ENCODE measurements at regions not wholly inside any gene's neighbourhood (a gene's known extent, or its start where the extent isn't known, plus 50 kb on each side); places are given as distances from the start of the nearest gene placed in this dataset.

DNA sequence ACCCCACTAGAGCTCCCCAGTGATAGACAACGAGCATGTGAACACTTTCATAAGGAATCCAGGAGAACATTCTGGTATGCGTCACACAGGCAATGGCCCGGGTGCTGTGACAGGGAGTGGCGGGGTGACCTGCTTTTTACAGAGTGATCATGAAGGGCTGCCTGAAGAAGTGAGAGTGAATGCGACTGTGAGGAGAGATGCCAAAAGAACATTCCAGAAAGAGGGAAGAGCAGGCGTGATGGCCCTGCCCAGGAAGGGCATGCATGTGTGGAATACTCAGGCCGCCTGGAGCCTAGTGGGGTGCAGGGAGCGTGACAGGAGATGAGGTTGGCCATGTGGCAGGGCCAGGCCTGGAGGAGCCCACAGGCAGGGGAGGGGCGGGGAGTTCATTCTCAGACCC, 53.8 kb downstream of the FZD10 start:
- H3K4me3 ChIP-seq: no peak overlapping the region
- H3K27me3 ChIP-seq: no peaks in the 10 kb centered on the region
- no peak overlapping the region for H3K27ac ChIP-seq
- no peaks in the 10 kb centered on the region for H3K4me1 ChIP-seq
- ATAC-seq (no peak), DNase-seq (no peak)
- TF ChIP-seq POLR2A (IDR thresholded peaks at IDR 0.05): no peak
- intact Hi-C loops (cut with DNase I): no loop called here
- H3K36me3 ChIP-seq: no peaks in the 10 kb centered on the region
- WGBS (ENCODE audit: insufficient coverage, low coverage, low lambda C conversion rate, missing lambda C conversion rate): 40% methylated on average over 3 of the region's 9 CpGs
- no peaks in the 10 kb centered on the region for H3K9me3 ChIP-seq

DNA sequence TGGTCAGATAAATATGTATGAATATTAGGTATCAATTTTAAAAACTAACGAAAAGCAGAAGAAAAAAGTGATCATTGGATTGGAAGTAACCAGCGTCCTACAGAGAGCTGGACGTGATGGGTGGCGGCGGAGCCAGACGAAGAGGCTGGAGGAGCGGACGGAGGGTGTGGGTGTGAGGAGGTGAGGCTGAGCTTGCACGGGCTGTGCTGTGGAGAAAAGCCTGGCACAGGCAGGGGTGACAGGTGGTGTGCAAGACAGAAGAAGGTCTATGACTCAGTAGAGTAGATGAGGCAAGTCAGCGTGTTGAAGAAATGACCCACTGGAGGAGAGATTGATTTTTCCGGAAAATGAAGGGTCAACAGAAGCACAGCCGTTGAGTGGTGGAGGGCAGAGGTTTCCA, 56.4 kb downstream of the FZD10 start:
- Histone ChIP-seq H3K4me1 (no peaks in the 10 kb centered on the region), H3K27ac (no peak overlapping the region), H3K4me3 (no peak overlapping the region), H3K9me3 (no peaks in the 10 kb centered on the region), H3K27me3 (peaks cover 0 to 10% of the 10 kb centered on the region in 2 donors), H3K36me3 (no peaks in the 10 kb centered on the region)
- 71% methylated on average over 12 of the region's 12 CpGs for WGBS (ENCODE audit: insufficient coverage, low coverage, low lambda C conversion rate, missing lambda C conversion rate)
- ATAC-seq (no peak), DNase-seq (no peak)
- no peak for TF ChIP-seq POLR2A (IDR thresholded peaks at IDR 0.05)
- TF ChIP-seq, protein P1, sequence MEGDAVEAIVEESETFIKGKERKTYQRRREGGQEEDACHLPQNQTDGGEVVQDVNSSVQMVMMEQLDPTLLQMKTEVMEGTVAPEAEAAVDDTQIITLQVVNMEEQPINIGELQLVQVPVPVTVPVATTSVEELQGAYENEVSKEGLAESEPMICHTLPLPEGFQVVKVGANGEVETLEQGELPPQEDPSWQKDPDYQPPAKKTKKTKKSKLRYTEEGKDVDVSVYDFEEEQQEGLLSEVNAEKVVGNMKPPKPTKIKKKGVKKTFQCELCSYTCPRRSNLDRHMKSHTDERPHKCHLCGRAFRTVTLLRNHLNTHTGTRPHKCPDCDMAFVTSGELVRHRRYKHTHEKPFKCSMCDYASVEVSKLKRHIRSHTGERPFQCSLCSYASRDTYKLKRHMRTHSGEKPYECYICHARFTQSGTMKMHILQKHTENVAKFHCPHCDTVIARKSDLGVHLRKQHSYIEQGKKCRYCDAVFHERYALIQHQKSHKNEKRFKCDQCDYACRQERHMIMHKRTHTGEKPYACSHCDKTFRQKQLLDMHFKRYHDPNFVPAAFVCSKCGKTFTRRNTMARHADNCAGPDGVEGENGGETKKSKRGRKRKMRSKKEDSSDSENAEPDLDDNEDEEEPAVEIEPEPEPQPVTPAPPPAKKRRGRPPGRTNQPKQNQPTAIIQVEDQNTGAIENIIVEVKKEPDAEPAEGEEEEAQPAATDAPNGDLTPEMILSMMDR (IDR thresholded peaks at IDR 0.05): no peak
- intact Hi-C loops (cut with DNase I): no loop called here

DNA sequence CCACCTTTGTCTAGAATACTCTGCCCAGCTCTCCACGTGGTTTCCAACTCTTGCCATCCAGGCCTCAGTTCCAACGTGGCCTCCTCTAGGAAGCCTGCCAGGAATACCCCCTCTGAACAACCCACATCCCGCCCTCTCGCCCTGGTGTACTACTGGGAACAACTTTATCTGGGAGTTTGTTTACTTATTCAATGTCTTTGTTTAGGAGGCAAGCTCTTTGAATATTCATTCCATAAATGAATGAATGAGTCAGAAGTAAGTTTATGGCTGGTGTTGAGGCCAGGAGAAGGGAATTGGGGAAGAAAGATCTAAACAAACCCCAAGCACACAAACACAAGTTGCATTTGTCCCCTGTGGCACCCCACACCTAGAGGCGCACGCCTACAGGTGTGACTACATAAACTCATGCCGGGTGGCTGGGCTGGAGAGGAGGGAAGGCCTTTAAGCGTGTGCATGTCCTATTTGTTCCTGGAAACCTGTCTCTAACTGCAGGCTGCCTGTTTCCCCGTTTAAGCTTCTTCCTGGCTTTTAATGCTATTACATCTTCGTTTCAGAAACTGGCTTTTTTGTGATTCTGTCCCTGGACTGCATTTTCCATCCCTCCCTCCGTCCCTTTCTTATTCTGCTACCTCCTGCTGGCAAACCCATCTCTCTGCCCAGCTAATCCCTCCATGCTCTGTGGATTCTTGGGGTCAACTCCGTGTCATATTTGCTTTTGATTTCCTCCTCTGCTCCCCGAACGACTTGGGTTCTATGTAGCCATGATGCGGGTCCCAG, 57.9 kb downstream of the FZD10 start:
- Histone ChIP-seq H3K4me1 (no peaks in the 10 kb centered on the region), H3K27me3 (peaks cover 0 to 10% of the 10 kb centered on the region in 2 donors), H3K9me3 (no peaks in the 10 kb centered on the region), H3K4me3 (no peak overlapping the region), H3K27ac (no peak overlapping the region), H3K36me3 (no peaks in the 10 kb centered on the region)
- WGBS (ENCODE audit: insufficient coverage, low coverage, low lambda C conversion rate, missing lambda C conversion rate): 12% methylated on average over 14 of the region's 15 CpGs
- no peak for DNase-seq
- no peak for ATAC-seq
- TF ChIP-seq, protein P1 (IDR thresholded peaks at IDR 0.05): no peak
- no peak for TF ChIP-seq POLR2A (IDR thresholded peaks at IDR 0.05)
- intact Hi-C loops (cut with DNase I): no loop called here

DNA sequence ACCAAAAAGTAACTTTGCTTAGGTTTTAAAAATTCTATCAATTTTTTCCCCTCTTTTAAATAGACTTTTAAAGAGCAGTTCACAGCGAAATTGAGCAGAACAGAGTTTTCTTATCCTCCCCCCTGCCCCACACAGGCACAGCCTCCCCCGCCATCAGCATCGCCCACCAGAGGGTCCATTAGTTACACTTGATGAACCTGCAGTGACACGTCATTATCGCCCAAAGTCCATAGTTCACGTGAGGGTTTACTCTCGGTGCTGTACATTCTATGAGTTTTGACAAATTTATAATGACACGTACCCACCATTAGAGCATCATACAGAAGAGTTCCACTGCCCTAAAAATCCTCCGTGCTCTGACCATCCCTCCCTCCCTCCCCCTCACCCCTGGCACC, 58.4 kb downstream of the FZD10 start:
- TF ChIP-seq, protein P1 (IDR thresholded peaks at IDR 0.05): no peak
- no peak for TF ChIP-seq POLR2A (IDR thresholded peaks at IDR 0.05)
- DNase-seq (no peak), ATAC-seq (no peak)
- Histone ChIP-seq H3K36me3 (no peaks in the 10 kb centered on the region), H3K27ac (no peak overlapping the region), H3K4me1 (no peaks in the 10 kb centered on the region), H3K9me3 (no peaks in the 10 kb centered on the region), H3K27me3 (peaks cover 0 to 10% of the 10 kb centered on the region in 2 donors), H3K4me3 (no peak overlapping the region)
- 11% methylated on average over 9 of the region's 9 CpGs for WGBS (ENCODE audit: insufficient coverage, low coverage, low lambda C conversion rate, missing lambda C conversion rate)
- intact Hi-C loops (cut with DNase I): no loop called here

DNA sequence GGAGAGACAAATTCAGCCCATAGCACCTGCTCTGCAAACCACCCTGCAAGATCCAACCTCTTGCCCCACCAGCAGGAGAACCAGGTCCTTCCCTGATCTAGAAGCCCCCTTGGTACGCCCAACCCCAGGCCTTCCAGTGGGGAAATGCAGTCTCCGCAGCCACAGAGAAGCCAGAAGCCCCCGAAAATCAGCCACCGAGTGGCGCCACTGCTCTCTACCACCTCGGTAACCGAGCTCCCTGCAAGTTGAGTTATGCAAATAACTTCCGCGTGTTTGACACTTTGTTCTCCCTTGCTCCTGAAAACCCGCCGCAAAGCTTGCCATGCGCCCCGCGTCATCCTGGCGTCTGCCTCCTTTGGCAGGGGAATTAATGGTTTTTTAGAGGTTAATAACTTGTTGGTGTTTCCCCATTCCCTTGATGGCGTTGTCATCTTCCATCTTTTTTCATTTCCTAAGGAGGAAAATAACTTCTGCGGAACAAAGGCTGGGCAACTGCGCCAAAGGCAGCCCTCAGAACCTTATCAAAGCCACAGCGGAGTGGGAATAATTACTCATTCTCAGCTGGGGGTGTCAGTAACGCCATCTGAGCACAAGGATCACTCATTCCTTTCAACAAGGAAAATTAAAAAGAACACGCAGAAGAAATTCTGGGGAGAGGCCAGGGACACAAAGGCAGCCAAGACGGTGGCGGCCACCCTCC, 60.4 kb downstream of the FZD10 start:
- H3K27ac ChIP-seq: no peak overlapping the region
- H3K9me3 ChIP-seq: no peaks in the 10 kb centered on the region
- DNase-seq (no peak), ATAC-seq (no peak)
- H3K4me3 ChIP-seq: no peak overlapping the region
- intact Hi-C loops (cut with DNase I): no loop called here
- WGBS (ENCODE audit: insufficient coverage, low coverage, low lambda C conversion rate, missing lambda C conversion rate): 51% methylated on average over 21 of the region's 23 CpGs
- H3K27me3 ChIP-seq: peaks cover 0 to 10% of the 10 kb centered on the region in 2 donors
- H3K36me3 ChIP-seq: no peaks in the 10 kb centered on the region
- TF ChIP-seq POLR2A (IDR thresholded peaks at IDR 0.05): no peak
- TF ChIP-seq, protein P1 (IDR thresholded peaks at IDR 0.05): no peak
- H3K4me1 ChIP-seq: no peaks in the 10 kb centered on the region

All from right lobe of liver (tissue), 6 donors.